ENCODE measurements at regions not wholly inside any gene's neighbourhood (a gene's known extent, or its start where the extent isn't known, plus 50 kb on each side); places are given as distances from the start of the nearest gene placed in this dataset.

DNA sequence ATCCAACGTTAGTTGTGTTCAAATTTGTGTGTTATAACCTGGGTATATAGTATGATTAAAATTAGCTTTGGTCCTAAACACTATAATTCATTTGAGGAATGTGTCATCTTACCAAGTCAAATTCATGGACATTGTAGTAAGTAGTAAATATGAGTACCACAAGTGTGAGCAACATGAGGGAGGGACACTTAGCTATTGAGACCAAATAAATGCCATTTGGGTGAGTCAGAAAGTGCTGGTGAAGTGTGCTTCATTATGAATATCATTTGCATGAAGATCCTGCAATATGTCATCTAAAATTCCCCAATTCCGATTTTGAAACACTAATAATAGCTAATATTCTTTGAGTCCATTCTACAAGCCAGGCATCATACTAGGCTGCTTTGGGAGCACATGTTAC, 336.7 kb upstream of the KIF2A start:
- no peak overlapping the region for H3K4me2 ChIP-seq (ENCODE audit: insufficient read depth, low read length)
- intact Hi-C loops (cut with micrococcal nuclease) = no loop called here
- no peaks in the 10 kb centered on the region for H3K4me1 ChIP-seq (ENCODE audit: control insufficient read depth, extremely low read depth, insufficient read depth, low read length)
- ChIA-PET POLR2A (no interaction called here), CTCF (interaction anchor here (0.6 kb wide), 1 partner anchor 174 kb away, joined by 4 read pairs; no protein-coding TSS in a partner anchor)
- no peak for TF ChIP-seq EZH2 (IDR thresholded peaks at IDR 0.05; ENCODE audit: borderline replicate concordance, low read depth, low read length, severe bottlenecking)
- TF ChIP-seq JUN (IDR thresholded peaks at IDR 0.05; ENCODE audit: borderline replicate concordance, insufficient read depth, insufficient read length, low read depth) = no peak
- no peak for TF ChIP-seq GATA2 (IDR thresholded peaks at IDR 0.05; ENCODE audit: insufficient read depth, insufficient read length, low read depth, low read length)
- TF ChIP-seq FOS (IDR thresholded peaks at IDR 0.05; ENCODE audit: borderline replicate concordance, insufficient read depth, low read length) = no peak
- no peak for TF ChIP-seq CTCF (IDR thresholded peaks at IDR 0.05; ENCODE audit: extremely low read depth in 1 of 2, insufficient read depth in 1 of 2, low read depth in 1 of 2, low read length in 2 of 2)
- TF ChIP-seq POLR2AphosphoS5 (IDR thresholded peaks at IDR 0.05; ENCODE audit: insufficient read depth, low read depth, low read length) = no peak
- no peak for TF ChIP-seq POLR2A (IDR thresholded peaks at IDR 0.05; ENCODE audit: low read depth, low read length)
- no peak for TF ChIP-seq MYC (IDR thresholded peaks at IDR 0.05; ENCODE audit: low read depth, low read length)
- TF ChIP-seq, protein P1, sequence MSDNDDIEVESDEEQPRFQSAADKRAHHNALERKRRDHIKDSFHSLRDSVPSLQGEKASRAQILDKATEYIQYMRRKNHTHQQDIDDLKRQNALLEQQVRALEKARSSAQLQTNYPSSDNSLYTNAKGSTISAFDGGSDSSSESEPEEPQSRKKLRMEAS (IDR thresholded peaks at IDR 0.05; ENCODE audit: insufficient read depth, insufficient read length) = no peak
- no peaks in the 10 kb centered on the region for H3K9me3 ChIP-seq (replicated peaks; ENCODE audit: control insufficient read depth, insufficient read depth, low read length)
- BruUV-seq (replicated peaks) = no TSS peak
- H3K27ac ChIP-seq (ENCODE audit: insufficient read depth, low read depth, low read length) = no peak overlapping the region
- DNase-seq (ENCODE audit: low read depth, low spot score) = no peak
- dilution Hi-C loops (cut with MboI; ENCODE audit: extremely low pct_ligation_motif_present, low sequenced_read_pairs) = no loop called here
- no peaks in the 10 kb centered on the region for H3K79me2 ChIP-seq (ENCODE audit: control insufficient read depth, insufficient read depth, low read length)
- no peaks in the 10 kb centered on the region for H3K9me1 ChIP-seq (replicated peaks; ENCODE audit: control insufficient read depth, extremely low read depth, insufficient read depth, low read length)
- peaks cover 3 to 6% of the 10 kb centered on the region in 2 experiments for H3K27me3 ChIP-seq (ENCODE audit: control insufficient read depth in 2 of 2, insufficient read depth in 2 of 2, low read length in 2 of 2)
- FAIRE-seq = no peak
- no peak overlapping the region for H3K4me3 ChIP-seq (replicated peaks in 1 of 3; ENCODE audit: insufficient read depth in 1 of 3, low read depth in 1 of 3, low read length in 3 of 3)
- H4K20me1 ChIP-seq (replicated peaks; ENCODE audit: control insufficient read depth, extremely low read depth, insufficient read depth, low read length) = no peaks in the 10 kb centered on the region
- no peak overlapping the region for H3K9ac ChIP-seq (replicated peaks; ENCODE audit: extremely low read depth, insufficient read depth, low read length)
- H2AFZ ChIP-seq (ENCODE audit: low read depth, low read length) = no peak overlapping the region
- H3K36me3 ChIP-seq (ENCODE audit: control insufficient read depth in 2 of 2, extremely low read depth in 1 of 2, insufficient read depth in 2 of 2, low read length in 2 of 2) = no peaks in the 10 kb centered on the region
